Esophagus muscularis mucosa (tissue), 4 donors: ENCODE measurements at regions not wholly inside any gene's neighbourhood (a gene's known extent, or its start where the extent isn't known, plus 50 kb on each side); places are given as distances from the start of the nearest gene placed in this dataset.
"Not testable (repeated sequence)": the region's sequence is repeated elsewhere in the genome, so short reads cannot be mapped to it uniquely, and the experiment has no call there.

Source experiments
- DNase-seq: peaks from one replicate; pipeline ENCODE4 v3.0.0-alpha.2; 2017; ENCODE audit errors: extremely low spot score
- H3K27ac ChIP-seq, 4 donors: fragments of 200-600 bp; sonication (generic); replicated peaks in 1 of 4; 1 replicate in 3 of 4; 2 replicates in 1 of 4; pipeline ENCODE4 v1.5.1; 2016 to 2019; ENCODE audit warnings: mild to moderate bottlenecking in 1 of 4
- H3K27me3 ChIP-seq, 4 donors: fragments of 200-600 bp; sonication (generic); one replicate each; pipeline versions ENCODE4 v1.5.1 to v1.6.0; 2016 to 2019
- H3K36me3 ChIP-seq, 4 donors: fragments of 200-600 bp; sonication (generic); one replicate each; pipeline ENCODE4 v1.5.1; 2016 to 2019
- H3K4me1 ChIP-seq, 4 donors: fragments of 200-600 bp; sonication (generic); one replicate each; pipeline ENCODE4 v1.5.1; 2016 to 2019
- H3K4me3 ChIP-seq, 4 donors: fragments of 200-600 bp; sonication (generic); 1 replicate in 2 of 4; 2 replicates in 2 of 4; pipeline ENCODE4 v1.5.1; 2016 to 2019; ENCODE audit warnings: mild to moderate bottlenecking in 4 of 4, moderate library complexity in 1 of 4
- H3K9me3 ChIP-seq, 4 donors: fragments of 200-600 bp; sonication (generic); 1 replicate in 3 of 4; 2 replicates in 1 of 4; pipeline ENCODE4 v1.5.1; 2016 to 2019
- EP300 ChIP-seq: sonication (generic); formaldehyde crosslinking; IDR thresholded peaks from one replicate; pipeline ENCODE4 v1.6.1; 2017; ENCODE audit warnings: antibody characterized with exemption
- POLR2A ChIP-seq: fragments of 450-650 bp; IDR thresholded peaks from one replicate; pipeline ENCODE4 v1.6.1; 2017; ENCODE audit warnings: antibody characterized with exemption, moderate library complexity, mild to moderate bottlenecking, low read depth
- POLR2AphosphoS5 ChIP-seq, 2 donors: sonication (generic); formaldehyde crosslinking; IDR thresholded peaks; one replicate each; pipeline ENCODE4 v1.6.1; 2017; ENCODE audit warnings: antibody characterized with exemption in 2 of 2
- WGBS: methylation state at CpG from one replicate; pipeline ENCODE4 v1.1.5; 2018; 5-methylcytosine and 5-hydroxymethylcytosine counted together
- intact Hi-C: fragments of 100-400 bp; cut with DNase I; formaldehyde crosslinking; loops from one replicate; pipeline ENCODE4 v1.15.1; 2023
- TF ChIP-seq, protein P1 (sequence below), 3 experiments: fragments of 200-600 bp in 2 of 3; fragments of 450-650 bp in 1 of 3; sonication (generic) in 2 of 3; IDR thresholded peaks; one replicate each; pipeline ENCODE4 v1.5.1; 2017 to 2019; ENCODE audit warnings: antibody characterized with exemption in 3 of 3, mild to moderate bottlenecking in 2 of 3, moderate library complexity in 1 of 3

DNA sequence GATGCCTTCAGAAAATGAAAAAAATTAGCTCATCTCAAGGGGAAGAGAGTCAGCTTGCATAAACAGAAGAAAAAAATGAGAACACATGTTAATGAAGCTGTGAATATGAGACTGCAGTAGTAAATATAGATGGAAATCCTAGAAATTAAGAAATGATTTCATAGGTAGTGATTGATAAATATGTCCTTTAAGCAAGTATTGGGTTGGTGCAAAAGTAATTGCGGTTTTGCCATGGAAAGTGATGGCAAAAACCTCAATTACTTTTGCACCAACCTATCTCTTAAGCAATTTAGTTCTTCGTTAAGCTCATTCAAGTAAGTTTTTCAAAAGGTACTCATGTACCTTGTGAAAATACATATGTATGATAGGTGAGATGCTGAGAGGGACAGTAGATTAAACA is 400.9 kb downstream of the SH2D1A start:
- no peak overlapping the region for H3K27ac ChIP-seq
- no peak overlapping the region for H3K4me3 ChIP-seq
- no peaks in the 10 kb centered on the region for H3K27me3 ChIP-seq
- TF ChIP-seq POLR2A (no peak), EP300 (no peak), POLR2AphosphoS5 (IDR thresholded peaks at IDR 0.05) (no peak)
- TF ChIP-seq, protein P1, sequence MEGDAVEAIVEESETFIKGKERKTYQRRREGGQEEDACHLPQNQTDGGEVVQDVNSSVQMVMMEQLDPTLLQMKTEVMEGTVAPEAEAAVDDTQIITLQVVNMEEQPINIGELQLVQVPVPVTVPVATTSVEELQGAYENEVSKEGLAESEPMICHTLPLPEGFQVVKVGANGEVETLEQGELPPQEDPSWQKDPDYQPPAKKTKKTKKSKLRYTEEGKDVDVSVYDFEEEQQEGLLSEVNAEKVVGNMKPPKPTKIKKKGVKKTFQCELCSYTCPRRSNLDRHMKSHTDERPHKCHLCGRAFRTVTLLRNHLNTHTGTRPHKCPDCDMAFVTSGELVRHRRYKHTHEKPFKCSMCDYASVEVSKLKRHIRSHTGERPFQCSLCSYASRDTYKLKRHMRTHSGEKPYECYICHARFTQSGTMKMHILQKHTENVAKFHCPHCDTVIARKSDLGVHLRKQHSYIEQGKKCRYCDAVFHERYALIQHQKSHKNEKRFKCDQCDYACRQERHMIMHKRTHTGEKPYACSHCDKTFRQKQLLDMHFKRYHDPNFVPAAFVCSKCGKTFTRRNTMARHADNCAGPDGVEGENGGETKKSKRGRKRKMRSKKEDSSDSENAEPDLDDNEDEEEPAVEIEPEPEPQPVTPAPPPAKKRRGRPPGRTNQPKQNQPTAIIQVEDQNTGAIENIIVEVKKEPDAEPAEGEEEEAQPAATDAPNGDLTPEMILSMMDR (IDR thresholded peaks at IDR 0.05) = no peak
- no peaks in the 10 kb centered on the region for H3K4me1 ChIP-seq
- no peak for DNase-seq
- intact Hi-C loops = no loop called here
- WGBS = 58% methylated on average over 2 of the region's 2 CpGs
- H3K36me3 ChIP-seq = no peaks in the 10 kb centered on the region
- no peaks in the 10 kb centered on the region for H3K9me3 ChIP-seq

DNA sequence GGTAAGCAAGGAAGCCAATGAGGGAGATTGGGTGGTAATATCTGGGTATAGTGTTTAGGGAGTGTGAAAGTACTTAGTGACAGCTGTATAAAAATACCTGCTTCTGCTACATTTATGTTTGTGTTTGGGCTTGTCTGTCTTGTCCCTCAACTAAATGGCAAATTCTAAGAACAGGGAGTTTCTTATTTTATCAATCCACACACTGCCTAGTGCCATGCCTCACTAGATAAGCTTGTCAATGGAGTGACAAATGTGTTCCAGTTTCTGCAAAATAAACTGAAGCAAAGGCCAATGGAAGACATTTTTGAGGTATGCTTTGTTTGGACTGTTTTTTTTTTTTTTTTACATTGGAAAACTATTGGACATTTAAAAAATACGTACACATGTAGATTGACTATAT is 418.0 kb downstream of the SH2D1A start:
- Histone ChIP-seq H3K27ac (no peak overlapping the region), H3K27me3 (no peaks in the 10 kb centered on the region), H3K36me3 (no peaks in the 10 kb centered on the region), H3K4me3 (no peak overlapping the region), H3K4me1 (no peaks in the 10 kb centered on the region), H3K9me3 (no peaks in the 10 kb centered on the region)
- intact Hi-C loops = no loop called here
- 64% methylated on average over 1 of the region's 1 CpG for WGBS
- TF ChIP-seq POLR2A = no peak
- TF ChIP-seq POLR2AphosphoS5 (IDR thresholded peaks at IDR 0.05) = no peak
- TF ChIP-seq EP300 = no peak
- TF ChIP-seq, protein P1 (IDR thresholded peaks at IDR 0.05) = no peak
- DNase-seq = no peak

DNA sequence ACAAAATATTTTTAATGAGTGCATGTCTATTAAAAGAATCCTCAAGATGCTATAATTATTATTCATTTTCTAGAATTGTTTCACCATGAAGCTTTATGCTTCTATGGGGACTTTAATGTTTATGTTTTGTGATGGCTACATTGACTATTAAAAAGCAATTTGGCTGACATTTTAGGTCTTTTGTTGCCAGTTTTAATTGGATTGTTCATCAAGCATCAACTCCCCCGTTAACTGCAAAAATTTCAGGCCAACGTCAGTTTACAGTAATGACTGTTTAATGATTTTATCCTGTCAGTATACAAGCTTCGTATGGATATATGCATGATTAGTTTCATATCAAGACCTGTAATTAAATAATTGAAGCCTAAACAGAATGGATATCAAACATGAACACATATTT is 422.8 kb downstream of the SH2D1A start:
- no peak for DNase-seq
- no peaks in the 10 kb centered on the region for H3K4me1 ChIP-seq
- WGBS = 46% methylated on average over 3 of the region's 3 CpGs
- H3K27ac ChIP-seq = no peak overlapping the region
- no peak for TF ChIP-seq POLR2A
- TF ChIP-seq EP300 = no peak
- TF ChIP-seq, protein P1 (IDR thresholded peaks at IDR 0.05) = no peak
- TF ChIP-seq POLR2AphosphoS5 (IDR thresholded peaks at IDR 0.05) = no peak
- no peaks in the 10 kb centered on the region for H3K27me3 ChIP-seq
- no peaks in the 10 kb centered on the region for H3K36me3 ChIP-seq
- no peak overlapping the region for H3K4me3 ChIP-seq
- intact Hi-C loops = no loop called here
- H3K9me3 ChIP-seq = no peaks in the 10 kb centered on the region

DNA sequence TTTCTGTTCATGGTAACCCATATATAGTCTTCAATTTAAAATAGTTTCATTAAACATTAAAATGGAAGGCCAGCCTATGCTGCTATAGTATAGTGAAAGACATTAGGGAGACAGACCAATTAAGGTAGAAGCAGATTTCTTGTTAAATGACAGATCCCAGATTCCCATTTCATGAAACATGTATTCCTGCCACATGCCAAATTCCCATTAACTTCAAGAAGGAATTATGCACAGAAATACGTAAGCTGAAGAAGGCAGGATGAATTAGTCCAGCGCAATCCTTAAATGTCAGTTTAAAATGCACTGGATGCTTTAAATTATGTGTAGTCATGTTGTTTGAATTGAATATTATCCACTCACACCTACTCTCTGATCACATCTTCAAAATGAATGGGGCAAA is 424.9 kb downstream of the SH2D1A start:
- no peak overlapping the region for H3K4me3 ChIP-seq
- intact Hi-C loops = no loop called here
- no peaks in the 10 kb centered on the region for H3K36me3 ChIP-seq
- no peak overlapping the region for H3K27ac ChIP-seq
- no peaks in the 10 kb centered on the region for H3K9me3 ChIP-seq
- H3K27me3 ChIP-seq = no peaks in the 10 kb centered on the region
- 98% methylated on average over 2 of the region's 2 CpGs for WGBS
- no peak for DNase-seq
- no peak for TF ChIP-seq POLR2A
- TF ChIP-seq, protein P1 (IDR thresholded peaks at IDR 0.05) = no peak
- TF ChIP-seq POLR2AphosphoS5 (IDR thresholded peaks at IDR 0.05) = no peak
- no peak for TF ChIP-seq EP300
- no peaks in the 10 kb centered on the region for H3K4me1 ChIP-seq

DNA sequence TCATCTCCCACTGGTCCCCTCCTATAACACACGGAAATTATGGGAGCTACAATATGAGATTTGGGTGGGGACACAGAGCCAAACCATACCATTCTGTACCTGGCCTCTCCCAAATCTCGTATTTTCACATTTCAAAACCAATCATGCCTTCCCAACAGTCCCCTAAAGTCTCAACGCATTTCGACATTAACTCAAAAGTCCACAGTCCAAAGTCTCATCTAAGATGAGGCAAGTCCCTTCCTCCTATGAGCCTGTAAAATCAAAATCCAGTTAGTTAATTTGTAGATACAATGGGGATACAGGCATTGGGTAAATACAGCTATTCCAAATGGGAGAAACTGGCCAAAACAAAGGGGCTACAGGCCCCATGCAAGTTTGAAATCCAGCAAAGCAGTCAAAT is 441.9 kb downstream of the SH2D1A start:
- WGBS = 68% methylated on average over 4 of the region's 4 CpGs
- H3K4me1 ChIP-seq, DNase-seq, H3K4me3 ChIP-seq, intact Hi-C loops, H3K9me3 ChIP-seq, H3K27ac ChIP-seq, H3K36me3 ChIP-seq, H3K27me3 ChIP-seq: not testable (repeated sequence)

DNA sequence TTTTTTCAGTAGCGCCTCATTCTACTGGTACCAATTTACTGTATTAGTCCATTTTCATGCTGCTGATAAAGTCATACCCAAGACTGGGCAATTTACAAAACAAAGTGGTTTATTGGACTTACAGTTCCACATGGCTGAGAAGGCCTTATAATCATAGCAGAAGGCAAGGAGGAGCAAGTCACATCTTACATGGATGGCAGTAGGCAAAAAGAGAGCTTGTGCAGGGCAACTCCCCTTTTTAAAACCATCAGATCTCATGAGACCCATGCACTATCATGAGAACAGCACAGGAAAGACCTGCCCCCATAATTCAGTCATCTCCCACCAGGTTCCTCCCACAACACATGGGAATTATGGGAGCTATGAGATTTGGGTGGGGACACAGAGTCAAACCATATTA is 443.5 kb downstream of the SH2D1A start:
- H3K27ac ChIP-seq, DNase-seq, H3K27me3 ChIP-seq, H3K9me3 ChIP-seq, H3K36me3 ChIP-seq, intact Hi-C loops, H3K4me3 ChIP-seq, H3K4me1 ChIP-seq: not testable (repeated sequence)
- WGBS = 91% methylated on average over 1 of the region's 1 CpG
